ENCODE measurements at regions not wholly inside any gene's neighbourhood (a gene's known extent, or its start where the extent isn't known, plus 50 kb on each side); places are given as distances from the start of the nearest gene placed in this dataset.
A peak's percentile ranks its signal among the peaks of the same experiment; 100 is the strongest.
"Not testable (repeated sequence)": the region's sequence is repeated elsewhere in the genome, so short reads cannot be mapped to it uniquely, and the experiment has no call there.

DNA sequence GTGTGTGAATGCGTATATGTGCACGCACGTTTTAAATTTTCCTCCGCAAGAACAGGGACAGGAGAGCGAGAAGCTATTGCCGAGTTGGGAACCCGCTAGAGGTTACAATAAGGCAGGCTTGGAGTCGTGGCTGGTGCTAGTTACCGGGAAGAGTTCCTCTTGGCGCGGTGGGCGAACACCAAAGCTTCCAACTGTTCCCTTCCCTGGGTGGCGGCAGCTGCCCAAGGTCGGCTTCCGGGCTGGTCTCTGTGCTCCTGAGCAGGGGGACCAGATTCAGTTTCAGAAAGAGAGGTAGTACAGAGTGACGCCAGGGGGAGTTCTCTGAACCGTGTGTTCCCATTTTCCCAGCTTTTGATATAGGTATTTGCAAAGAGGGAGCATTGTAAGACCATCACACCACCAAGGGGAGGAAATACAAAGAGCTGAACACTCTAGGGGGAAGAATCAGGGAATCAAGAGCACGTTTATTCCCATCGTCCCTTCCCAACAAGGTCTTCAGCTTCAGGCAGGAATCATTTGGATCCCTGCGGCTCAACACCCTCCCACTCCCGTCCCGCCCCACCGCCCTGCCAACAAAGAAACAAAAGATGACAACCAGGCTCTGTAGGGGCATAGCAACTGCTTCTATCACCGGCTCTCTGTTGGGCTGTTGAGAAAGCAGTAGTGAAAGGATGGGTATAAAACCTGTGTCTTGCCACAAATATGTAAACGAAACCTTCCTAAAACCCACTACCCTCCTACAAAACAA, 113.6 kb upstream of the TEX13C start:
- H3K4me1 Mint-ChIP-seq (ENCODE audit: low read depth), result peaks cover 15% of the 10 kb centered on the region
- no peak overlapping the region for H3K27ac Mint-ChIP-seq
- H3K36me3 Mint-ChIP-seq (ENCODE audit: low read depth), result no peaks in the 10 kb centered on the region

DNA sequence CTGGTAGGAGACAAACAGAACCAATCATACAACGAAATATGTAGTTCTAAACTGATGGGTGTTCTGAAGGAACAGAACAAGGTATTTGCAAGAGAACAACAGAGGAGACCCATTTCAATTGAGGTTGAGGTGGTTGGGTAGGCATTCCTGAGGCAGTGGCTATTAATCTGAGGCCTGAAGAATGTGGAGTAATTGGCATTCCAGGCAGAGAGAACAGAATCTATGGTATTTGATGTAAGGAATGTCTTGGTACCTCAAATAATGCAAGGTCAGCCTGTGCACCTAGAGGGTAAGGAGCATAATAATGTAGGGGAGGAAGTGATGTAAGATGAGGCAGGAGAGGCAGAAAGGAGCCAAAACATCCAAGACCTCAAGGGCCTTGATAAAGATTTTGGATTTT, 109.5 kb upstream of the TEX13C start:
- Mint-ChIP-seq H3K27me3 (ENCODE audit: low read depth) (peaks cover 18% of the 10 kb centered on the region), H3K36me3 (ENCODE audit: low read depth) (no peaks in the 10 kb centered on the region), H3K9me3 (no peaks in the 10 kb centered on the region)

More for the DNA sequence above, 113.6 kb upstream of the TEX13C start:
- Mint-ChIP-seq H3K9me3 (no peaks in the 10 kb centered on the region), H3K4me3 (peak overlapping the region; percentile 78), H3K27me3 (ENCODE audit: low read depth) (peaks cover 54% of the 10 kb centered on the region)

DNA sequence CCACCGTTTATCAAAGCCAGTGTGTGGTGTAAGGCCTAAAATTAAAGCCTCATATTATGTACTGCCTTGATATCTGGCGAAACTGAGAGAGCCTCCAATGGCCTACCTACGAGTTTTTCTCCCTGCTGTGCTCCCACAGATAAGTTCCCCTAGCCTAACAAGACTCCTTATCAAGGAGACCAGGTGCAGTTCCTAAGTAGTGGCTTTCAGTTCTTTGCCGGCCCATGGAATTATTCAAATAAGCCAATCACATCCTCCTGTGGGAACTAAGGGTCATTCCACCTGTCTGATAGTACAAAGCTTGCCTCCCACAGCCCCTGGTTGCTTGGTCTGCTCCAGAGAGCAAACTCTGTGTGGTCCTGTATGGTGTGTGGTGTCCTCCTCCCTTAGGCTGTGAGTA, 99.8 kb upstream of the TEX13C start:
- H3K9me3 Mint-ChIP-seq, result no peaks in the 10 kb centered on the region
- no peak overlapping the region for H3K27ac Mint-ChIP-seq
- no peak overlapping the region for H3K4me3 Mint-ChIP-seq
- no peaks in the 10 kb centered on the region for H3K36me3 Mint-ChIP-seq (ENCODE audit: low read depth)
- H3K27me3 Mint-ChIP-seq (ENCODE audit: low read depth), result no peaks in the 10 kb centered on the region
- no peaks in the 10 kb centered on the region for H3K4me1 Mint-ChIP-seq (ENCODE audit: low read depth)

More for the DNA sequence above, 109.5 kb upstream of the TEX13C start:
- Mint-ChIP-seq H3K4me1 (ENCODE audit: low read depth) (peaks cover 4% of the 10 kb centered on the region), H3K4me3 (no peak overlapping the region), H3K27ac (no peak overlapping the region)

DNA sequence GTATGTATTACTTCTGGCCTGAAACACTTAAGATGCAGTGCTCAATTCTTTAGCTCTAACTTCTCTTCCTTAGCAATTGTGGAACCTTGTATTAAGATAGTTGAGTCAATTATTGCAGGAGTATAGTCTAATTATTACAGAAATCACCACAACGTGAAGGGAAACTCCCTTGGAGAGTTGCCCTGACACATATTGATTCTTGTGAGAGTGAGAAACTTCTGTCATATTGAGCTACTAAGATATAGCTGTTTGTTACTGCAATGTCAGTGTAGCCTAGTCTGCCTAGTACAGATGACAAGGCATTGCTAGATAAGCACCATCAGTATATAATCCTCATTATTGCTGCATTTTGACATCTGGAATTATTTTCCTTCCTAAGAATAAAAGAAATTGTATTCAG, 82.7 kb upstream of the TEX13C start:
- no peak overlapping the region for H3K4me3 Mint-ChIP-seq
- H3K27me3 Mint-ChIP-seq (ENCODE audit: low read depth), result no peaks in the 10 kb centered on the region
- H3K27ac Mint-ChIP-seq, result no peak overlapping the region
- H3K4me1 Mint-ChIP-seq (ENCODE audit: low read depth), result no peaks in the 10 kb centered on the region
- no peaks in the 10 kb centered on the region for H3K9me3 Mint-ChIP-seq
- H3K36me3 Mint-ChIP-seq (ENCODE audit: low read depth), result no peaks in the 10 kb centered on the region

DNA sequence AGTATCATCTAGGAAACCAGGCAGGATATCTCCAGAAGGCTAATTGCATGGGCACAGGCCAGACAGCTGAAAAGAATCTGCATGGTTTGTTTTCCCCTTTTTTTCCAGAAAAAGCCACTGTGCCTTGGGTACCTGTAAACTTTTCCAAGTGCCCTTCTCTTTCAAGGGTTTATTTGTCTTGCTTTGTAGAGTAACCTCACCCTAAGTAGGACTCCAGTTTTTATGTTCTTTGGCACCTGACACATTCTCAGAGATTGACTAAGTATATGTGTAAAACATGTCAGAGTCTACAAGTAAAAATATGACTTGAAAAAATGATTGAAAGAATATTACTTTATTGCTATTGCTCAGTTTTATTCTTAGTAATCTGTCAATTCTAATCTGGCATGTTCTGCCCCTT, 70.7 kb upstream of the TEX13C start:
- Mint-ChIP-seq H3K36me3 (ENCODE audit: low read depth) (no peaks in the 10 kb centered on the region), H3K27me3 (ENCODE audit: low read depth) (no peaks in the 10 kb centered on the region), H3K27ac (no peak overlapping the region), H3K4me3 (no peak overlapping the region), H3K9me3 (no peaks in the 10 kb centered on the region), H3K4me1 (ENCODE audit: low read depth) (no peaks in the 10 kb centered on the region)

DNA sequence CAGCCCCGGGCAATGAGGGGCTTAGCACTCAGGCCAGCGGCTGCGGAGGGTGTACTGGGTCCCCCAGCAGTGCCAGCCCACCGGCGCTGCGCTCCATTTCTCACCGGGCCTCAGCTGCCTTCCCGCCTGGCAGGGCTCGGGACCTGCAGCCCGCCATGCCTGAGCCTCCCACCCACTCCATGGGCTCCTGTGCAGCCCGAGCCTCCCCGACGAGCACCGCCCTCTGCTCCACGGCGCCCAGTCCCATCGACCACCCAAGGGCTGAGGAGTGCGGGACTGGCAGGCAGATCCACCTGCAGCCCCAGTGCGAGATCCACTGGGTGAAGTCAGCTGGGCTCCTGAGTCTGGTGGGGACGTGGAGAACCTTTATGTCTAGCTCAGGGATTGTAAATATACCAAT, 63.9 kb upstream of the TEX13C start:
- H3K36me3 Mint-ChIP-seq (ENCODE audit: low read depth); H3K27ac Mint-ChIP-seq; H3K4me1 Mint-ChIP-seq (ENCODE audit: low read depth); H3K4me3 Mint-ChIP-seq; H3K9me3 Mint-ChIP-seq; H3K27me3 Mint-ChIP-seq (ENCODE audit: low read depth): not testable (repeated sequence)

DNA sequence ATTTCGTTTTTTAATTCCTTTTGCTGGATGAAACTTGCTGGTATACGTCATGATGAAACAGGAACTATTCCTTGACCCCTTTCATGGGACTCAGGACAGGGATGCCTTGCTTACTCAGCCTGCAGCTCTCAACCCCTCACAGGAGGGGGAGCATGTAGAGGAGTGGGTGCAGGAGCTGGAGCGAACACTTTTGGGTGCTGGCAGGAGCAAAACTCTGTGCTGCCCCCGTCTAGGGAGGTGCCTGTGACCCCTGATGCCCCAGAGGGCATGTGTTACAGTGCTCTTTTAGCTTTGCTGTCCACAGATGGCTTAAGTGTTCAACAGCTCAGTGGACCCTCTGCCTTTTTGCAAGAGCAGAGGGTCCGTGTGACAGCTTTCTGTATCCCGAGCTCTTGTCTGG, 56.8 kb upstream of the TEX13C start:
- no peaks in the 10 kb centered on the region for H3K27me3 Mint-ChIP-seq (ENCODE audit: low read depth)
- H3K27ac Mint-ChIP-seq, result no peak overlapping the region
- H3K4me1 Mint-ChIP-seq (ENCODE audit: low read depth), result no peaks in the 10 kb centered on the region
- H3K36me3 Mint-ChIP-seq (ENCODE audit: low read depth), result no peaks in the 10 kb centered on the region
- no peak overlapping the region for H3K4me3 Mint-ChIP-seq
- H3K9me3 Mint-ChIP-seq, result peaks cover 6% of the 10 kb centered on the region

DNA sequence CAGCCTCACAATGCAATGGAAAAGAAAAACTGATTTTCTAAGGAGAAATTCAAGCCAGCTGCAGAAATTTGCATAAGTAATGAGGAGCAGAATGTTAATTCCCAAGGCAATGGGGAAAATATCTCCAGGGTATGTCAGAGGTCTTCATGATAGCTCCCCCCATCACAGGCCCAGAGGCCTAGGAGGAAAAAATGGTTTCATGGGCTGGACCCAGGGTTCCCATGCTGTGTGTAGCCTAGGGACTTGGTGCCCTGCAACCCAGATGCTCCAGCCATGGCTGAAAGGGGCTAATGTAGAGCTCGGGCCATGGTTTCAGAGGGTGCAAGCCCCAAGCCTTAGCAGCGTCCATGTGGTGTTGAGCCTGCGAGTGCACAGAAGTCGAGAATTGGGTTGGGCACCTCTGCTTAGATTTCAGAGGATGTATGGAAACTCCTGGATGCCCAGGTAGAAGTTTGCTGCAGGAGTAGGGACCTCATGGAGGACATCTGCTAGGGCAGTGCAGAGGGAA, 53.5 kb upstream of the TEX13C start:
- Mint-ChIP-seq H3K4me3 (no peak overlapping the region), H3K36me3 (ENCODE audit: low read depth) (no peaks in the 10 kb centered on the region), H3K27ac (no peak overlapping the region), H3K27me3 (ENCODE audit: low read depth) (no peaks in the 10 kb centered on the region), H3K4me1 (ENCODE audit: low read depth) (no peaks in the 10 kb centered on the region), H3K9me3 (peaks cover 6% of the 10 kb centered on the region)

Measured in T-helper 1 cell treated with Interleukin-12 subunit alpha and Interleukin-12 subunit beta and Interleukin-4 antibody, amounts not matched to agents 30 μg/mL and 1 μg/mL, for 36 hours (primary cell).